ENCODE measurements at regions not wholly inside any gene's neighbourhood (a gene's known extent, or its start where the extent isn't known, plus 50 kb on each side); places are given as distances from the start of the nearest gene placed in this dataset.

DNA sequence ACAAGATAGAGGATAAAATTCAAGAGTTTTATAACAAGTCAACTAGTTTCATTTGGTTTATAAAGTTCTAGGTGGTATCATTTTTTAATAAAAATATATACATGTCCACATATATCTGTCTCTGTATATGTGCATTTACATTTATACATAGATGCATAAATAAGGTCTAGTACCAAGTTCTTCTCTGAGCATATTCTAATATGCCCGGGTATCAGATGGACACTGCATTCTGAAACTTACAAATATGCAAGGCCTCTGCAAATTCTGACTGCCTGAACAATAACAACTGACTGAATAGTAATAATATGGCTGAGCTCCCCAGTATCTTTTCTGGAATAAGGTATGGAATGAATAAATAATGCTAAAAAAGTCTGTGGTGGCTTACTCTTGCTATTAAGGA, 304.8 kb downstream of the KLF12 start:
- no peak for ATAC-seq
- DNase-seq (ENCODE audit: low spot score): no peak
- Mint-ChIP-seq H3K27me3 (ENCODE audit: low read depth) (no peaks in the 10 kb centered on the region), H3K36me3 (no peaks in the 10 kb centered on the region; the same call in 1 of the 2 replicates), H3K9me3 (peaks cover 9% of the 10 kb centered on the region; the same call in 1 of the 2 replicates), H3K4me1 (peaks cover 22% of the 10 kb centered on the region), H3K27ac (no peak overlapping the region), H3K4me3 (no peak overlapping the region)
- ChIA-PET POLR2A (no interaction called here), CTCF (interaction anchor here (1.3 kb wide), 1 partner anchor 457 kb away, joined by 4 read pairs; no protein-coding TSS in a partner anchor)
- TF ChIP-seq ZNF121 (CRISPR knock-in tag; IDR thresholded peaks at IDR 0.05) (no peak), ELF4 (CRISPR knock-in tag; IDR thresholded peaks at IDR 0.05; ENCODE audit: low read depth) (no peak), HMGA2 (CRISPR knock-in tag; IDR thresholded peaks at IDR 0.05) (no peak), NFE2L1 (CRISPR knock-in tag; IDR thresholded peaks at IDR 0.05) (no peak), MYBL2 (CRISPR knock-in tag; IDR thresholded peaks at IDR 0.05) (no peak), RELA (CRISPR knock-in tag; IDR thresholded peaks at IDR 0.05; ENCODE audit: borderline replicate concordance) (no peak), GABPB1 (CRISPR knock-in tag; IDR thresholded peaks at IDR 0.05) (no peak)
- TF ChIP-seq, protein P1, sequence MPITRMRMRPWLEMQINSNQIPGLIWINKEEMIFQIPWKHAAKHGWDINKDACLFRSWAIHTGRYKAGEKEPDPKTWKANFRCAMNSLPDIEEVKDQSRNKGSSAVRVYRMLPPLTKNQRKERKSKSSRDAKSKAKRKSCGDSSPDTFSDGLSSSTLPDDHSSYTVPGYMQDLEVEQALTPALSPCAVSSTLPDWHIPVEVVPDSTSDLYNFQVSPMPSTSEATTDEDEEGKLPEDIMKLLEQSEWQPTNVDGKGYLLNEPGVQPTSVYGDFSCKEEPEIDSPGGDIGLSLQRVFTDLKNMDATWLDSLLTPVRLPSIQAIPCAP (CRISPR knock-in tag; IDR thresholded peaks at IDR 0.05): no peak
- TF ChIP-seq, protein P2, sequence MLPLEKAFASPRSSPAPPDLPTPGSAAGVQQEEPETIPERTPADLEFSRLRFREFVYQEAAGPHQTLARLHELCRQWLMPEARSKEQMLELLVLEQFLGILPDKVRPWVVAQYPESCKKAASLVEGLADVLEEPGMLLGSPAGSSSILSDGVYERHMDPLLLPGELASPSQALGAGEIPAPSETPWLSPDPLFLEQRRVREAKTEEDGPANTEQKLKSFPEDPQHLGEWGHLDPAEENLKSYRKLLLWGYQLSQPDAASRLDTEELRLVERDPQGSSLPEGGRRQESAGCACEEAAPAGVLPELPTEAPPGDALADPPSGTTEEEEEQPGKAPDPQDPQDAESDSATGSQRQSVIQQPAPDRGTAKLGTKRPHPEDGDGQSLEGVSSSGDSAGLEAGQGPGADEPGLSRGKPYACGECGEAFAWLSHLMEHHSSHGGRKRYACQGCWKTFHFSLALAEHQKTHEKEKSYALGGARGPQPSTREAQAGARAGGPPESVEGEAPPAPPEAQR (CRISPR knock-in tag; IDR thresholded peaks at IDR 0.05): no peak
- TF ChIP-seq, protein P3, sequence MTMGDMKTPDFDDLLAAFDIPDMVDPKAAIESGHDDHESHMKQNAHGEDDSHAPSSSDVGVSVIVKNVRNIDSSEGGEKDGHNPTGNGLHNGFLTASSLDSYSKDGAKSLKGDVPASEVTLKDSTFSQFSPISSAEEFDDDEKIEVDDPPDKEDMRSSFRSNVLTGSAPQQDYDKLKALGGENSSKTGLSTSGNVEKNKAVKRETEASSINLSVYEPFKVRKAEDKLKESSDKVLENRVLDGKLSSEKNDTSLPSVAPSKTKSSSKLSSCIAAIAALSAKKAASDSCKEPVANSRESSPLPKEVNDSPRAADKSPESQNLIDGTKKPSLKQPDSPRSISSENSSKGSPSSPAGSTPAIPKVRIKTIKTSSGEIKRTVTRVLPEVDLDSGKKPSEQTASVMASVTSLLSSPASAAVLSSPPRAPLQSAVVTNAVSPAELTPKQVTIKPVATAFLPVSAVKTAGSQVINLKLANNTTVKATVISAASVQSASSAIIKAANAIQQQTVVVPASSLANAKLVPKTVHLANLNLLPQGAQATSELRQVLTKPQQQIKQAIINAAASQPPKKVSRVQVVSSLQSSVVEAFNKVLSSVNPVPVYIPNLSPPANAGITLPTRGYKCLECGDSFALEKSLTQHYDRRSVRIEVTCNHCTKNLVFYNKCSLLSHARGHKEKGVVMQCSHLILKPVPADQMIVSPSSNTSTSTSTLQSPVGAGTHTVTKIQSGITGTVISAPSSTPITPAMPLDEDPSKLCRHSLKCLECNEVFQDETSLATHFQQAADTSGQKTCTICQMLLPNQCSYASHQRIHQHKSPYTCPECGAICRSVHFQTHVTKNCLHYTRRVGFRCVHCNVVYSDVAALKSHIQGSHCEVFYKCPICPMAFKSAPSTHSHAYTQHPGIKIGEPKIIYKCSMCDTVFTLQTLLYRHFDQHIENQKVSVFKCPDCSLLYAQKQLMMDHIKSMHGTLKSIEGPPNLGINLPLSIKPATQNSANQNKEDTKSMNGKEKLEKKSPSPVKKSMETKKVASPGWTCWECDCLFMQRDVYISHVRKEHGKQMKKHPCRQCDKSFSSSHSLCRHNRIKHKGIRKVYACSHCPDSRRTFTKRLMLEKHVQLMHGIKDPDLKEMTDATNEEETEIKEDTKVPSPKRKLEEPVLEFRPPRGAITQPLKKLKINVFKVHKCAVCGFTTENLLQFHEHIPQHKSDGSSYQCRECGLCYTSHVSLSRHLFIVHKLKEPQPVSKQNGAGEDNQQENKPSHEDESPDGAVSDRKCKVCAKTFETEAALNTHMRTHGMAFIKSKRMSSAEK (CRISPR knock-in tag; IDR thresholded peaks at IDR 0.05; ENCODE audit: borderline replicate concordance): no peak

DNA sequence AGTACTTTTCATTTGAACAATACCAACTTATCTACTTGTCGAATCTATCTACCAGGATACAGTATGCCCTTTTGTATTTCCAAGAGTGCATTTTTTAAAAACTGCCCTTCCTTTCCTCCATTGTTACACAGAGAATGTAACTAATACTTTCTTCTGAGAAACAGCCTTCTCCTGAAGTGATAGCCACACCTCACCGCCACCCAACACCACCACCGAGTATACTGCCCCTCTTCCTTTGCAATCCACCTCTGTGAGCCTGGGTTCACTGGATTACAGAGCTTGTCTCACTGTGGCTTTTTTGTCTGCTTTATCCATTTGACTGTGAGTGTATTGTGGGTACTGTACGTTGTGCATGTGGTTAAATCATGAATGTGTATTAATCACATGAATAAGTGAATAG, 305.4 kb downstream of the KLF12 start:
- TF ChIP-seq, protein P4, sequence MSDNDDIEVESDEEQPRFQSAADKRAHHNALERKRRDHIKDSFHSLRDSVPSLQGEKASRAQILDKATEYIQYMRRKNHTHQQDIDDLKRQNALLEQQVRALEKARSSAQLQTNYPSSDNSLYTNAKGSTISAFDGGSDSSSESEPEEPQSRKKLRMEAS (CRISPR knock-in tag; IDR thresholded peaks at IDR 0.05): no peak
- no peak for TF ChIP-seq ZBTB21 (CRISPR knock-in tag; IDR thresholded peaks at IDR 0.05; ENCODE audit: borderline replicate concordance)
- TF ChIP-seq ZNF121 (CRISPR knock-in tag; IDR thresholded peaks at IDR 0.05): no peak
- TF ChIP-seq, protein P5, sequence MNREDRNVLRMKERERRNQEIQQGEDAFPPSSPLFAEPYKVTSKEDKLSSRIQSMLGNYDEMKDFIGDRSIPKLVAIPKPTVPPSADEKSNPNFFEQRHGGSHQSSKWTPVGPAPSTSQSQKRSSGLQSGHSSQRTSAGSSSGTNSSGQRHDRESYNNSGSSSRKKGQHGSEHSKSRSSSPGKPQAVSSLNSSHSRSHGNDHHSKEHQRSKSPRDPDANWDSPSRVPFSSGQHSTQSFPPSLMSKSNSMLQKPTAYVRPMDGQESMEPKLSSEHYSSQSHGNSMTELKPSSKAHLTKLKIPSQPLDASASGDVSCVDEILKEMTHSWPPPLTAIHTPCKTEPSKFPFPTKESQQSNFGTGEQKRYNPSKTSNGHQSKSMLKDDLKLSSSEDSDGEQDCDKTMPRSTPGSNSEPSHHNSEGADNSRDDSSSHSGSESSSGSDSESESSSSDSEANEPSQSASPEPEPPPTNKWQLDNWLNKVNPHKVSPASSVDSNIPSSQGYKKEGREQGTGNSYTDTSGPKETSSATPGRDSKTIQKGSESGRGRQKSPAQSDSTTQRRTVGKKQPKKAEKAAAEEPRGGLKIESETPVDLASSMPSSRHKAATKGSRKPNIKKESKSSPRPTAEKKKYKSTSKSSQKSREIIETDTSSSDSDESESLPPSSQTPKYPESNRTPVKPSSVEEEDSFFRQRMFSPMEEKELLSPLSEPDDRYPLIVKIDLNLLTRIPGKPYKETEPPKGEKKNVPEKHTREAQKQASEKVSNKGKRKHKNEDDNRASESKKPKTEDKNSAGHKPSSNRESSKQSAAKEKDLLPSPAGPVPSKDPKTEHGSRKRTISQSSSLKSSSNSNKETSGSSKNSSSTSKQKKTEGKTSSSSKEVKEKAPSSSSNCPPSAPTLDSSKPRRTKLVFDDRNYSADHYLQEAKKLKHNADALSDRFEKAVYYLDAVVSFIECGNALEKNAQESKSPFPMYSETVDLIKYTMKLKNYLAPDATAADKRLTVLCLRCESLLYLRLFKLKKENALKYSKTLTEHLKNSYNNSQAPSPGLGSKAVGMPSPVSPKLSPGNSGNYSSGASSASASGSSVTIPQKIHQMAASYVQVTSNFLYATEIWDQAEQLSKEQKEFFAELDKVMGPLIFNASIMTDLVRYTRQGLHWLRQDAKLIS (CRISPR knock-in tag; IDR thresholded peaks at IDR 0.05; ENCODE audit: borderline replicate concordance): no peak
- TF ChIP-seq, protein P1 (CRISPR knock-in tag; IDR thresholded peaks at IDR 0.05): no peak
- TF ChIP-seq HMGA2 (CRISPR knock-in tag; IDR thresholded peaks at IDR 0.05): no peak
- Mint-ChIP-seq H3K27me3 (ENCODE audit: low read depth) (no peaks in the 10 kb centered on the region), H3K4me3 (no peak overlapping the region), H3K36me3 (no peaks in the 10 kb centered on the region; the same call in 1 of the 2 replicates), H3K4me1 (peaks cover 22% of the 10 kb centered on the region), H3K27ac (no peak overlapping the region), H3K9me3 (peaks cover 9% of the 10 kb centered on the region; the same call in 1 of the 2 replicates)
- DNase-seq (ENCODE audit: low spot score) (no peak), ATAC-seq (peak; percentile 70)
- POLR2A ChIA-PET: no interaction called here
- CTCF ChIA-PET: interaction anchor here (1.3 kb wide), 1 partner anchor 458 kb away, joined by 4 read pairs; no protein-coding TSS in a partner anchor

Data from WTC11 (cell line).